ENCODE measurements at regions not wholly inside any gene's neighbourhood (a gene's known extent, or its start where the extent isn't known, plus 50 kb on each side); places are given as distances from the start of the nearest gene placed in this dataset.
"Not testable (repeated sequence)": the region's sequence is repeated elsewhere in the genome, so short reads cannot be mapped to it uniquely, and the experiment has no call there.

DNA sequence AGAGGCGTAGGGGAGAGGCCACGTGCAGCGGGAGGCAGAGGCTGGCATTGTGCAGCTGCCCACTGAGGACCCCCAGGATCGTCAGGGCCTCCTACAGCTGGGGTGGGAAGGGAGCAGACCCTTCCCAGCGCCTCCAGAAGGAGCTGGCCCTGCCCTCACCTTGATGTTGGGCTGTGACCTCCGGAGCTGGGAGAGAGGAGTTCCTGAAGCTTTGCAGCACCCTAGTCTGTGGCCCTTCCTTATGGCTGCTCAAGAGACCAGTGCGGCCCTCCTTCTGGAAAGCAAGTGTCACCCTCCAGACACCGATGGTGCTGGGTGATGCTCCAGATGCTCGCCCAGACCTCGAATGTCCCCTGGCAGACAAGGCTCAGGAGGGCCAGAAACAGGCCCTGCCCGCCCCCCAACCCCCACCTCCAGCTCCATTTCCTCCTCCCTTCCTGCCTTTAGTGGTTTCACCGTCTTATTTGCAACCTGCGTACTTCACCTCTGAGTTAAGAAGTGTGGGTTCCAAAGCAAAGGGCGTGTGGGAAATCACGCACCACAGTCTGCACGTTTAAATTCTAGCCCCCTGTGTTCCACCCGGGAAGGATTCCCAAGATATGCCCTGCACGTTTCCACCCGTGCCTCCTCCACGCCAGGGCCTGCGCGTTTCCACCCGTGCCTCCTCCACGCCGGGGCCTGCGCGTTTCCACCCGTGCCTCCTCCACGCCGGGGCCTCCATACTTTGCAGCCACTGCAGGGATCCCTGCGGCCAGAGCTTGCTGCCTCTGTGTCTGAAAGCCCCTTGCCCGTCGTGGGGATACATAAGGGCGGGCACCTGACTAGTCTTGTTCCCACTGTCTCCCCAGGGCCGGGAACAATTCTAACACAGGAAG lies 152.6 kb downstream of the NPIPB11 start:
- not testable (repeated sequence) for H3K27ac Mint-ChIP-seq; ATAC-seq (ENCODE audit: low read depth); H3K4me3 Mint-ChIP-seq; H3K4me1 Mint-ChIP-seq; H3K27me3 Mint-ChIP-seq; DNase-seq (ENCODE audit: low spot score in 2 of 2); H3K9me3 Mint-ChIP-seq
- peaks cover 27% of the 10 kb centered on the region for H3K36me3 Mint-ChIP-seq

- DNase-seq (ENCODE audit: low spot score in 2 of 2); H3K27me3 Mint-ChIP-seq; H3K27ac Mint-ChIP-seq; H3K4me3 Mint-ChIP-seq; H3K9me3 Mint-ChIP-seq; H3K4me1 Mint-ChIP-seq; ATAC-seq (ENCODE audit: low read depth): not testable (repeated sequence)
- peaks cover 27% of the 10 kb centered on the region for H3K36me3 Mint-ChIP-seq
Observed at GRCh38 chr16:29253066-29253590, 153.4 kb downstream of the NPIPB11 start.

DNA sequence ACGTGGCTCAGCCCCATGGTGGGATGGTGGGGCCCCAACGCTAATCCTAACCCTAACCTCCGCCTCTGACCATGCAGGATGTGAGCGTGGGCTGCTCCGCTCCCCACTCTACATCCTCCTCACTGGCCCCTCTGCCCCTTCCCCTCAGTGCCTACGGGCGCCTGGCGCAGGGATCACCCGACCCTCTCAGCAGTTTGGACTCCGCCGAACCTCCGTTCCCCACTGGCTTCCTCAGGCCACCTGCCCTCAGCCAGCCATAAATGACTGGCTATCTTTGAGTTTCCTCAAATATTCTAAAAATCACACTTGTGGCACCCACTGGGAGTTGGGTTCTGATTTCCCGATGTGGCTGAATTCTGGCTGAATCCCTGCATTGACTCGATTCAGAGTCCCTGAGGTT lies 154.2 kb downstream of the NPIPB11 start:
- ATAC-seq (ENCODE audit: low read depth); DNase-seq (ENCODE audit: low spot score in 2 of 2); H3K4me1 Mint-ChIP-seq; H3K27ac Mint-ChIP-seq; H3K27me3 Mint-ChIP-seq; H3K9me3 Mint-ChIP-seq; H3K4me3 Mint-ChIP-seq: not testable (repeated sequence)
- H3K36me3 Mint-ChIP-seq: peaks cover 27% of the 10 kb centered on the region

DNA sequence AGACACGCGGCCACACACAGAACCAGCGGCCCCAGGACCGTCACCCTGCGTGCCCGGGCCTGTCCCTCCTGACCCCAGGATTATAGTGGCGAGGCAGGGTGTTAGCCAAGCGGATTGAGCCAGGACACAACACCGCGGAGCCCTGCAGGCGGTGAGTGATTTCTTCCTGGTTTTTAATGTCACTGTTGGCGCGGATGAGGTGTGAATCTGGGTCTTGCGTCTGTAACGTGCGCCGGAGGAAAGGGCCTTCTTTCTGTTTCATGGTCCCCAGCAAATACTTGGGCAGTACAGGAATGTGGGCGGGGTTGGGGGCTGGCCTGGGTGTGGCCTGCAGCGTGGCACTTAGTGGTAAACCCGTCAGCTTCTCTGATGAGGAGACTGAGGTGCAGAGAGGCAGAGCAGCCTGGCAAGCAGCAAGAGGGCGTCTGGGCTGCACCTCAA lies 154.9 kb downstream of the NPIPB11 start:
- not testable (repeated sequence) for ATAC-seq (ENCODE audit: low read depth); H3K27me3 Mint-ChIP-seq; H3K27ac Mint-ChIP-seq; DNase-seq (ENCODE audit: low spot score in 2 of 2); H3K4me3 Mint-ChIP-seq; H3K9me3 Mint-ChIP-seq; H3K4me1 Mint-ChIP-seq
- peaks cover 29% of the 10 kb centered on the region for H3K36me3 Mint-ChIP-seq

DNA sequence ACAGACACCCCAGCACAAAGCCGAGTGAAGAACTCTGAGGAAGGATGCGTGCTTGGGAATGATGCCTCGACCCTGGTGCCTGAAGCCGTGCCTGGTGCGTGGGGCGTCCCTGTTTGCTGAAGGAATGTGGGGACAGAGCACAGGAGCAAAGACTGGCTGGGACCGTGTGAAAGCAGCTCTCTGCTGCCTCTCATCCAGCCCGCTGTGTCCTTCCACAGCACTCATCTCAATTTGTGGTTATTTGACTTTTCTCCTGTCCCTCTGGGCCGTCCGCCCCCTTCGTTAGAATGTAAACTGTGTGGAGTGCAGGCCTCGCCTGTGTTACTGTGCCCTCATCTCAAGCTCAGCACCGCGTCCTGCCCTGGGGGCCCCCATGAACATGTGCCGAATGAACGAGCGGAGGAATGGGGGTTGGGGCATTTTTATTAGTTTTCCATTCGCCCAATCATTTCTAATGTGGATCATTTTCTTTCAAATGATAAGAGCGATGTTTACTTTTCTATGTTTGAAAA lies 155.5 kb downstream of the NPIPB11 start:
- H3K27me3 Mint-ChIP-seq; H3K4me3 Mint-ChIP-seq; H3K27ac Mint-ChIP-seq; ATAC-seq (ENCODE audit: low read depth); H3K4me1 Mint-ChIP-seq; DNase-seq (ENCODE audit: low spot score in 2 of 2); H3K9me3 Mint-ChIP-seq: not testable (repeated sequence)
- peaks cover 33% of the 10 kb centered on the region for H3K36me3 Mint-ChIP-seq

- not testable (repeated sequence) for H3K4me3 Mint-ChIP-seq; H3K27ac Mint-ChIP-seq; H3K4me1 Mint-ChIP-seq; H3K27me3 Mint-ChIP-seq; H3K9me3 Mint-ChIP-seq; DNase-seq (ENCODE audit: low spot score in 2 of 2); ATAC-seq (ENCODE audit: low read depth)
- peaks cover 36% of the 10 kb centered on the region for H3K36me3 Mint-ChIP-seq
Observed at GRCh38 chr16:29250469-29250868, 156.0 kb downstream of the NPIPB11 start.

DNA sequence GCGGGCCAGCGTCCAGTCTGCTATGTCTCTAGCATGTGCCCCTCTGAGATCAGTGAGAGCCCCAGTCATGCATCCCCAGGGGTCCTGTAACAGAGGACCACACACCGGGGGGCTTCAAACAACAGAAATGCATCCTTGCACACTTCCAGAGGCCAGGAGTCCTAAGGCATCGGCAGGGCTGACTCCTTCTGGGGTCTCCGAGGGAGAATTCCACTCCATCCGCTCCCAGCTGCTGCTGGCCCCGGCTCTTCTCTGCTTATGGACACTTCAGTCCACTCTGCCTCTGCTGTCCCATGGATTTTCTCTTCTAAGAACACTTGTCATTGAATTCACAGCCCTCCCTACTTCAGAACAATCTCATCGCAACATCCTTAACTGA lies 157.6 kb downstream of the NPIPB11 start:
- not testable (repeated sequence) for H3K4me1 Mint-ChIP-seq; H3K9me3 Mint-ChIP-seq; H3K4me3 Mint-ChIP-seq; DNase-seq (ENCODE audit: low spot score in 2 of 2); H3K27me3 Mint-ChIP-seq; H3K27ac Mint-ChIP-seq; ATAC-seq (ENCODE audit: low read depth)
- peaks cover 30% of the 10 kb centered on the region for H3K36me3 Mint-ChIP-seq

- H3K4me1 Mint-ChIP-seq; H3K27me3 Mint-ChIP-seq; H3K9me3 Mint-ChIP-seq; DNase-seq (ENCODE audit: low spot score in 2 of 2); ATAC-seq (ENCODE audit: low read depth); H3K4me3 Mint-ChIP-seq: not testable (repeated sequence)
- Mint-ChIP-seq H3K36me3 (peaks cover 30% of the 10 kb centered on the region), H3K27ac (peak overlapping the region; percentile 55)
Observed at GRCh38 chr16:29248306-29248939, 158.1 kb downstream of the NPIPB11 start.

DNA sequence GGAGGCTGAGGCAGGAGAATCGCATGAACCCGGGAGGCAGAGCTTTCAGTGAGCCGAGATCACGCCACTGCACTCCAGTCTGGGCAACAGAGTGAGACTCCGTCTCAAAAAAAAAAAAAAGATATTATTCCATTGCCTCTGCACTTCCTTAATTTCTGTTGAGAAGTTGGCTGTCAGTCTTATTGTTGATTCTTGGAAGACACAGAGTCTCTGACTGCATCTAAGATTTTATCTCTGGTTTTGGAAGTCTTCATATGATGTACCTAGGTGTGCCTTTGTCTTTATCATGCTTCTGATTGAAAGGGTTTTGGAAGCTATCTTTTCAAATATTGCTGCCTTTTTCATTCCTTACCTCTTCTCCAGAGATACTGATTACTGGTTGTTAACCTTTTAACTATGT lies 160.4 kb downstream of the NPIPB11 start:
- DNase-seq (ENCODE audit: low spot score in 2 of 2); H3K4me1 Mint-ChIP-seq; ATAC-seq (ENCODE audit: low read depth); H3K9me3 Mint-ChIP-seq; H3K27me3 Mint-ChIP-seq; H3K4me3 Mint-ChIP-seq; H3K27ac Mint-ChIP-seq: not testable (repeated sequence)
- peaks cover 27% of the 10 kb centered on the region for H3K36me3 Mint-ChIP-seq

GRCh38 chr16:29237971-29238370 lies 168.5 kb downstream of the NPIPB11 start:
- no peak overlapping the region for H3K27ac Mint-ChIP-seq
- H3K27me3 Mint-ChIP-seq: no peaks in the 10 kb centered on the region
- H3K9me3 Mint-ChIP-seq: peaks cover 5% of the 10 kb centered on the region
- no peaks in the 10 kb centered on the region for H3K4me1 Mint-ChIP-seq
- no peak overlapping the region for H3K4me3 Mint-ChIP-seq
- peaks cover 14% of the 10 kb centered on the region for H3K36me3 Mint-ChIP-seq
- ATAC-seq (ENCODE audit: low read depth): no peak
- DNase-seq (ENCODE audit: low spot score in 2 of 2): no peak

GRCh38 chr16:29237495-29237894 lies 169.0 kb downstream of the NPIPB11 start:
- not testable (repeated sequence) for H3K4me1 Mint-ChIP-seq; ATAC-seq (ENCODE audit: low read depth); H3K27me3 Mint-ChIP-seq; DNase-seq (ENCODE audit: low spot score in 2 of 2); H3K9me3 Mint-ChIP-seq; H3K27ac Mint-ChIP-seq; H3K4me3 Mint-ChIP-seq
- peaks cover 14% of the 10 kb centered on the region for H3K36me3 Mint-ChIP-seq

- peaks cover 14% of the 10 kb centered on the region for H3K36me3 Mint-ChIP-seq
- not testable (repeated sequence) for H3K27me3 Mint-ChIP-seq; H3K4me1 Mint-ChIP-seq; H3K9me3 Mint-ChIP-seq; H3K4me3 Mint-ChIP-seq; DNase-seq (ENCODE audit: low spot score in 2 of 2); ATAC-seq (ENCODE audit: low read depth); H3K27ac Mint-ChIP-seq
Observed at GRCh38 chr16:29237023-29237422, 169.5 kb downstream of the NPIPB11 start.

DNA sequence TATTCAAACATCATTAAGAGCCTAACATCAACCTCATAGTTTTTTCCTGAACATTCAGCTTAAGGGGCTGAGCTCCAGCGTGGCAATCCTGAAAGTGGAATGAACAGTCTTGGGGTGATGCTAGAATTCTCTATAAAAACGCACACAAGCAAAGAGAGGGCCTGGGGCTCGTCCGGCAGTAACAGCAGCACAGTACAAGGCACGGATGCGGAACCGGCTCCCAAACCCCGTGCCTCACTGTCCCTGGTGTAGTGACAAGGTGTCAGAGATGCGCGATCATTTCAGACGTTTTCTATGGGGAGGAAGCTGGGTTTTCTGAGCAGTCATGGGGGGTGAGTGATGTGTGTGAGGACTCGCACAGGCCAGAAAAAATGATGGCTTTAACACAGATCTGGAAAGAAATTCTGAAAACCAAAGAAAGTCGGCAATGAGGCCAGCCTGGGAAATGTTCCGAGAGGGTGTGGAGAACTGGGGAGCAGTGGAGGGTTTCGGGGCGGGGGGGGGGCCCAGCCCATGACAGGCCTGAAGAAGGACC lies 170.6 kb downstream of the NPIPB11 start:
- DNase-seq (ENCODE audit: low spot score in 2 of 2); H3K27me3 Mint-ChIP-seq; ATAC-seq (ENCODE audit: low read depth); H3K4me3 Mint-ChIP-seq; H3K27ac Mint-ChIP-seq; H3K4me1 Mint-ChIP-seq; H3K9me3 Mint-ChIP-seq: not testable (repeated sequence)
- H3K36me3 Mint-ChIP-seq: peaks cover 14% of the 10 kb centered on the region

All from memory B cell (primary cell).